Nephron (organoid): ENCODE measurements at regions not wholly inside any gene's neighbourhood (a gene's known extent, or its start where the extent isn't known, plus 50 kb on each side); places are given as distances from the start of the nearest gene placed in this dataset.

ENCODE experiments used
- H3K27ac Mint-ChIP-seq, 3 experiments: 2 replicates each; pipeline ENCODE4 v1.8.0; 2020; ENCODE audit warnings: mixed read lengths in 3 of 3, mild to moderate bottlenecking in 2 of 3, moderate library complexity in 1 of 3
- H3K27me3 Mint-ChIP-seq: 2 replicates; pipeline ENCODE4 v1.8.0; 2021; ENCODE audit warnings: low read depth, mild to moderate bottlenecking, moderate library complexity, mixed read lengths
- H3K36me3 Mint-ChIP-seq: 2 replicates; pipeline ENCODE4 v1.8.0; 2020; ENCODE audit warnings: low read depth, mixed read lengths
- H3K4me1 Mint-ChIP-seq: 2 replicates; pipeline ENCODE4 v1.8.0; 2020; ENCODE audit warnings: mixed read lengths
- H3K4me3 Mint-ChIP-seq, 3 experiments: 2 replicates each; pipeline ENCODE4 v1.8.0; 2020; ENCODE audit warnings: mild to moderate bottlenecking in 3 of 3, mixed read lengths in 3 of 3, moderate library complexity in 2 of 3
- H3K9me3 Mint-ChIP-seq: 2 replicates; pipeline ENCODE4 v1.8.0; 2020; ENCODE audit warnings: mixed read lengths
- TF ChIP-seq, protein P1 (sequence below), 3 experiments: fragments of 200-600 bp; sonication (generic); IDR thresholded peaks; one replicate each; pipeline ENCODE4 v1.5.0; 2021; ENCODE audit warnings: antibody characterized with exemption in 3 of 3; ENCODE audit not compliant: unreplicated experiment in 3 of 3

DNA sequence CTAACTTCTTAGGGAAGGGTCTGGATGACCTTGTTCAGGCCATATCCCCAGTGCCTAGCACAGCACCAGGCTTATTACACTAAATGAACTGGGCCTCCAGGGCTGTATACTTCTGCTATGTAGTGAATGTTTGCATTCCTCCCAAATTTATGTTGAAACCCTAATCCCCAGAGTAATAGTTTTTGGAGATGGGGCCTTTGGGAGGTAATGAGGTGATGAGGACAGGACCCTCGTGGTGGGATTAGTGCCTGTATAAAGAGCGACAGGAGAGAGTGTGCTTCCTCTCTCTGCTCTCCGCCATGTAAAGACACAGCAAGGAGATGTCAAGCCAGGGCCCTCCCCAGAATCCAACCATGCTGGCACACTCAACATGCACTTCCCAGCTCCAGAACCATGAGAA lies 148.3 kb downstream of the SEC61B start:
- TF ChIP-seq, protein P1, sequence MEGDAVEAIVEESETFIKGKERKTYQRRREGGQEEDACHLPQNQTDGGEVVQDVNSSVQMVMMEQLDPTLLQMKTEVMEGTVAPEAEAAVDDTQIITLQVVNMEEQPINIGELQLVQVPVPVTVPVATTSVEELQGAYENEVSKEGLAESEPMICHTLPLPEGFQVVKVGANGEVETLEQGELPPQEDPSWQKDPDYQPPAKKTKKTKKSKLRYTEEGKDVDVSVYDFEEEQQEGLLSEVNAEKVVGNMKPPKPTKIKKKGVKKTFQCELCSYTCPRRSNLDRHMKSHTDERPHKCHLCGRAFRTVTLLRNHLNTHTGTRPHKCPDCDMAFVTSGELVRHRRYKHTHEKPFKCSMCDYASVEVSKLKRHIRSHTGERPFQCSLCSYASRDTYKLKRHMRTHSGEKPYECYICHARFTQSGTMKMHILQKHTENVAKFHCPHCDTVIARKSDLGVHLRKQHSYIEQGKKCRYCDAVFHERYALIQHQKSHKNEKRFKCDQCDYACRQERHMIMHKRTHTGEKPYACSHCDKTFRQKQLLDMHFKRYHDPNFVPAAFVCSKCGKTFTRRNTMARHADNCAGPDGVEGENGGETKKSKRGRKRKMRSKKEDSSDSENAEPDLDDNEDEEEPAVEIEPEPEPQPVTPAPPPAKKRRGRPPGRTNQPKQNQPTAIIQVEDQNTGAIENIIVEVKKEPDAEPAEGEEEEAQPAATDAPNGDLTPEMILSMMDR (IDR thresholded peaks at IDR 0.05; ENCODE audit: unreplicated experiment in 3 of 3), result no peak
- peak overlapping the region in 1 of 3 experiments; percentile 69 for H3K4me3 Mint-ChIP-seq
- H3K9me3 Mint-ChIP-seq, result no peaks in the 10 kb centered on the region
- peaks cover 16% of the 10 kb centered on the region for H3K27me3 Mint-ChIP-seq
- peaks cover 31% of the 10 kb centered on the region for H3K4me1 Mint-ChIP-seq
- no peaks in the 10 kb centered on the region for H3K36me3 Mint-ChIP-seq
- H3K27ac Mint-ChIP-seq, result no peak overlapping the region

DNA sequence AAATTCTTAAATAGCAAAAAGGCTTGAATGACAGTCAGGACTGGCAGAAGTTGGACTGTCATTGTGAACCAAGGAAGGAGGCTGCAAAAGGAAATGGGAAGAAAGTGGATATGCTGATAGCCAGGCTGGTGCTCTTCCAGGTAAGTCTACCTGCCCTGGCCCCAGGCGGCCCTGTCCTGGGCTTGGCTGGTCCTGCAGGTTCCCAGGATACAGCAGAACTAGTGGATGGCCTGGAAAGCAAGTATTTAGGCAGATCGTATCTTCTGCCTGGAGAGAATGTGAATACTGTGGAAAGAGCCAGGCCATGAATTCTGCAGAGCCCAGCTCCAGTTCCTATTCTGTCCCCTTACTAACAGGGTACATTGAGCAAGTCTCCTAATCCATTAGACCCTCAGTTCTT lies 149.3 kb downstream of the SEC61B start:
- no peak overlapping the region for H3K4me3 Mint-ChIP-seq
- H3K4me1 Mint-ChIP-seq, result peaks cover 25% of the 10 kb centered on the region
- no peak overlapping the region for H3K27ac Mint-ChIP-seq
- no peaks in the 10 kb centered on the region for H3K36me3 Mint-ChIP-seq
- no peaks in the 10 kb centered on the region for H3K9me3 Mint-ChIP-seq
- TF ChIP-seq, protein P1 (IDR thresholded peaks at IDR 0.05; ENCODE audit: unreplicated experiment in 3 of 3), result no peak
- peaks cover 12% of the 10 kb centered on the region for H3K27me3 Mint-ChIP-seq

DNA sequence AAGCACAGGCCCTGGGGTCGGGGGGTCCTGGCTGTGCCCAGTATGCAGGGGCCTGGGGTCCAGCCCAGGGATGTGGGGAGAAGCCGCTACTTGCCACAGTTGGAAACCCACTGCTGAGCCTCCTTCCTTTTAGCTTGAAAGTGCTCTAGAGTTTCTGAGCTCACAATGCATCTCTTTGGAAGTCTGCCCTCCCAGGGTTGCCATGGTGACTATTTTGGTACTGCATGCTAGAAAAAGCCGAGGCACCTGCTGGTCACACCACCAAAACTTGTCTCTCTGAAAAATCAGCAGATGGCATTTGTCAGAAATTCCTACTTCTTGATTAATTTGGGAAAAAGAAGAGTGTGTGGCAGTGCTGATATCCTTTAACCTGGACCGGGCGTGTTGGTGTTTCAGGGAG lies 151.8 kb downstream of the SEC61B start:
- Mint-ChIP-seq H3K4me1 (peaks cover 14% of the 10 kb centered on the region), H3K27me3 (peaks cover 14% of the 10 kb centered on the region), H3K4me3 (no peak overlapping the region), H3K9me3 (no peaks in the 10 kb centered on the region), H3K36me3 (no peaks in the 10 kb centered on the region), H3K27ac (no peak overlapping the region)
- TF ChIP-seq, protein P1 (IDR thresholded peaks at IDR 0.05; ENCODE audit: unreplicated experiment in 3 of 3), result no peak

DNA sequence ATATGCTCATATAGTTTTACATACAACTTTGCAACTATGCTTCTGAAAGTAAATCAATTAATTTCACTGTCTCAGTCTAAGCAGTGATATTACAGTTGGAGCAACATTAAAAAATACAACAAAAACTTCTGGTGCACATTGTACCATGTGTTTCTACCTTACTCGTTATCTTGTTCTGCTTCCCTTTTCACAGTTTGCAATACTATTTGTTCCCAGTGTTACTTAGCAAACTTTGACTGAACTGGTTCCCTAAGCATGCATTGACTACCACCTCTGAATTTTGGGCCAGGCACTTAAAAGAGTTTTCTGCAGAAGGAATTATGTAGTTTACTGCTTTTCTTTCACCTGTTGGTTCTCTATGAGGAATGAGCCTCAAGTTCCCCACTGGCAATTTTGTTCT lies 152.7 kb downstream of the SEC61B start:
- no peak overlapping the region for H3K27ac Mint-ChIP-seq
- H3K4me1 Mint-ChIP-seq, result peaks cover 5% of the 10 kb centered on the region
- H3K27me3 Mint-ChIP-seq, result peaks cover 15% of the 10 kb centered on the region
- H3K36me3 Mint-ChIP-seq, result no peaks in the 10 kb centered on the region
- TF ChIP-seq, protein P1 (IDR thresholded peaks at IDR 0.05; ENCODE audit: unreplicated experiment in 3 of 3), result no peak
- H3K4me3 Mint-ChIP-seq, result no peak overlapping the region
- no peaks in the 10 kb centered on the region for H3K9me3 Mint-ChIP-seq

DNA sequence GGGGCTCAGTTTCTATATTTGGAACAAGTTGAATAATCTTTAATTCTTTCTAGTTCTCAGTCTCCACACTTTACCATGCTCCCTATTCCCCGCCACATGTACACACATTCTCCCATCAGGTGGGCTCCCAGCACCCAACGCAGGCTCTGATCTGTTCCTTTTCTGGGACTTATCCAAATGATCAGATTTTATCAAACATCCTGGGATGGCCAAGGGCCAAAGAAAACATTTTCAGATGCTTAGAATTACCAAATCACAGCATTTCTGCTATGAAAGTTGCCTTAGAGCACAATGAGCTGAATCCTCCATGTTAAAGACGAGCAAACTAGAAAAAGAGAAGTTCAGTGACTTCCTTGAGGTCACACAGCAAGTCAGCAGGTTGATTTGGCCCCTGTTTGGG lies 153.4 kb downstream of the SEC61B start:
- Mint-ChIP-seq H3K27ac (no peak overlapping the region), H3K4me3 (no peak overlapping the region), H3K27me3 (peaks cover 15% of the 10 kb centered on the region), H3K9me3 (no peaks in the 10 kb centered on the region), H3K36me3 (no peaks in the 10 kb centered on the region), H3K4me1 (no peaks in the 10 kb centered on the region)
- TF ChIP-seq, protein P1 (IDR thresholded peaks at IDR 0.05; ENCODE audit: unreplicated experiment in 3 of 3), result no peak
